Gastroesophageal sphincter (tissue), 4 donors: ENCODE measurements at regions not wholly inside any gene's neighbourhood (a gene's known extent, or its start where the extent isn't known, plus 50 kb on each side); places are given as distances from the start of the nearest gene placed in this dataset.
"Not testable (repeated sequence)": the region's sequence is repeated elsewhere in the genome, so short reads cannot be mapped to it uniquely, and the experiment has no call there.

Source experiments
- ATAC-seq: fragments of 150-250 bp; one replicate; pipeline ENCODE4 v1.9.1; 2016; ENCODE audit warnings: mild to moderate bottlenecking, moderate library complexity
- H3K27ac ChIP-seq, 4 donors: fragments of 200-600 bp; sonication (generic) in 3 of 4; 1 replicate in 3 of 4; 2 replicates in 1 of 4; pipeline ENCODE4 v1.5.1; 2016 to 2019
- H3K27me3 ChIP-seq: fragments of 200-600 bp; sonication (generic); one replicate; pipeline ENCODE4 v1.5.1; 2019
- H3K36me3 ChIP-seq, 2 donors: fragments of 200-600 bp; sonication (generic); one replicate each; pipeline ENCODE4 v1.5.1; 2019; ENCODE audit warnings: control low read depth in 1 of 2
- H3K4me1 ChIP-seq, 3 donors: fragments of 200-600 bp; sonication (generic); 1 replicate in 2 of 3; 2 replicates in 1 of 3; pipeline ENCODE4 v1.5.1; 2016 to 2019; ENCODE audit warnings: control low read depth in 2 of 3
- H3K4me3 ChIP-seq, 2 donors: fragments of 200-600 bp; sonication (generic); one replicate each; pipeline ENCODE4 v1.5.1; 2019; ENCODE audit warnings: mild to moderate bottlenecking in 1 of 2, moderate library complexity in 1 of 2
- H3K9me3 ChIP-seq, 3 donors: fragments of 200-600 bp; sonication (generic); one replicate each; pipeline ENCODE4 v1.5.1; 2017 to 2019; ENCODE audit warnings: control low read depth in 2 of 3
- CTCF ChIP-seq, 4 experiments: fragments of 200-600 bp in 2 of 4; fragments of 450-650 bp in 2 of 4; sonication (generic) in 1 of 4; IDR thresholded peaks; one replicate each; pipeline ENCODE4 v1.5.1; 2017 to 2019; ENCODE audit warnings: antibody characterized with exemption in 4 of 4, mild to moderate bottlenecking in 2 of 4, moderate library complexity in 2 of 4
- EP300 ChIP-seq: sonication (generic); formaldehyde crosslinking; IDR thresholded peaks from one replicate; pipeline ENCODE4 v1.6.1; 2017; ENCODE audit warnings: antibody characterized with exemption, mild to moderate bottlenecking
- POLR2A ChIP-seq, 2 donors: fragments of 450-650 bp; IDR thresholded peaks; one replicate each; pipeline ENCODE4 v1.6.1; 2017; ENCODE audit warnings: antibody characterized with exemption in 2 of 2, mild to moderate bottlenecking in 2 of 2, moderate library complexity in 1 of 2
- POLR2AphosphoS5 ChIP-seq: sonication (generic); formaldehyde crosslinking; IDR thresholded peaks from one replicate; pipeline ENCODE4 v1.6.1; 2017; ENCODE audit warnings: antibody characterized with exemption
- WGBS, 2 donors: methylation state at CpG; one replicate each; pipeline ENCODE4 v1.1.5; 2018; ENCODE audit warnings: low coverage in 1 of 2; 5-methylcytosine and 5-hydroxymethylcytosine counted together

- Histone ChIP-seq H3K36me3 (no peaks in the 10 kb centered on the region), H3K9me3 (no peaks in the 10 kb centered on the region), H3K27me3 (no peaks in the 10 kb centered on the region), H3K4me3 (no peak overlapping the region), H3K4me1 (no peaks in the 10 kb centered on the region), H3K27ac (no peak overlapping the region)
- TF ChIP-seq POLR2A (IDR thresholded peaks at IDR 0.05) (no peak), CTCF (IDR thresholded peaks at IDR 0.05) (no peak), POLR2AphosphoS5 (no peak), EP300 (no peak)
- ATAC-seq = no peak
- 78 to 94% methylated on average over 3 of the region's 3 CpGs for WGBS, 2 donors
Observed at GRCh38 chr2:103402336-103402735, 640.5 kb downstream of the TMEM182 start.

GRCh38 chr2:103402944-103403343 lies 641.1 kb downstream of the TMEM182 start:
- Histone ChIP-seq H3K4me1 (no peaks in the 10 kb centered on the region), H3K27me3 (no peaks in the 10 kb centered on the region), H3K4me3 (no peak overlapping the region), H3K27ac (no peak overlapping the region), H3K9me3 (no peaks in the 10 kb centered on the region), H3K36me3 (no peaks in the 10 kb centered on the region)
- 91 to 93% methylated on average over 5 of the region's 5 CpGs for WGBS, 2 donors
- ATAC-seq = no peak
- TF ChIP-seq CTCF (IDR thresholded peaks at IDR 0.05) (no peak), POLR2AphosphoS5 (no peak), EP300 (no peak), POLR2A (IDR thresholded peaks at IDR 0.05) (no peak)

- H3K4me3 ChIP-seq, ATAC-seq, H3K27ac ChIP-seq, H3K27me3 ChIP-seq, H3K36me3 ChIP-seq, H3K9me3 ChIP-seq, H3K4me1 ChIP-seq: not testable (repeated sequence)
- WGBS, 2 donors = 86 to 93% methylated on average over 5 of the region's 5 CpGs
Observed at GRCh38 chr2:103403388-103403787, 641.6 kb downstream of the TMEM182 start.

GRCh38 chr2:103410221-103410620 lies 648.4 kb downstream of the TMEM182 start:
- TF ChIP-seq POLR2AphosphoS5 (no peak), POLR2A (IDR thresholded peaks at IDR 0.05) (no peak), EP300 (no peak), CTCF (IDR thresholded peaks at IDR 0.05) (no peak)
- H3K9me3 ChIP-seq = no peaks in the 10 kb centered on the region
- no peaks in the 10 kb centered on the region for H3K4me1 ChIP-seq
- H3K27me3 ChIP-seq = no peaks in the 10 kb centered on the region
- no peak overlapping the region for H3K4me3 ChIP-seq
- no peaks in the 10 kb centered on the region for H3K36me3 ChIP-seq
- WGBS, 2 donors = 98% methylated on average over 4 of the region's 4 CpGs; no CpG with 5 or more reads in 1 of the 2 donors
- no peak overlapping the region for H3K27ac ChIP-seq
- no peak for ATAC-seq

GRCh38 chr2:103419506-103419905 lies 657.7 kb downstream of the TMEM182 start:
- ATAC-seq = no peak
- H3K27me3 ChIP-seq = no peaks in the 10 kb centered on the region
- peaks cover 0 to 9% (median 0%) of the 10 kb centered on the region in 3 donors for H3K9me3 ChIP-seq
- H3K4me3 ChIP-seq = no peak overlapping the region
- 62 to 70% methylated on average over 2 of the region's 2 CpGs for WGBS, 2 donors
- no peaks in the 10 kb centered on the region for H3K4me1 ChIP-seq
- no peak overlapping the region for H3K27ac ChIP-seq
- H3K36me3 ChIP-seq = no peaks in the 10 kb centered on the region
- TF ChIP-seq CTCF (IDR thresholded peaks at IDR 0.05) = no peak
- TF ChIP-seq EP300 = no peak

- H3K9me3 ChIP-seq = no peaks in the 10 kb centered on the region
- TF ChIP-seq EP300 = no peak
- no peak overlapping the region for H3K27ac ChIP-seq
- no peaks in the 10 kb centered on the region for H3K4me1 ChIP-seq
- no peak overlapping the region for H3K4me3 ChIP-seq
- H3K36me3 ChIP-seq = no peaks in the 10 kb centered on the region
- H3K27me3 ChIP-seq = no peaks in the 10 kb centered on the region
- ATAC-seq = no peak
- WGBS, 2 donors = 75 to 92% methylated on average over 2 of the region's 2 CpGs
Observed at GRCh38 chr2:103423100-103423499, 661.3 kb downstream of the TMEM182 start.
